Progenitor cell of endocrine pancreas (in vitro differentiated cells): ENCODE measurements at regions not wholly inside any gene's neighbourhood (a gene's known extent, or its start where the extent isn't known, plus 50 kb on each side); places are given as distances from the start of the nearest gene placed in this dataset.
A peak's percentile ranks its signal among the peaks of the same experiment; 100 is the strongest.

ENCODE experiments used
- DNase-seq: peaks from one replicate; pipeline ENCODE4 v3.0.0; 2021; ENCODE audit warnings: low spot score; ENCODE audit not compliant: unreplicated experiment
- H3K27ac Mint-ChIP-seq: 2 replicates; pipeline ENCODE4 v1.8.0; 2021; ENCODE audit warnings: mild to moderate bottlenecking, moderate library complexity, mixed read lengths
- H3K27me3 Mint-ChIP-seq: 2 replicates; pipeline ENCODE4 v1.8.0; 2021; ENCODE audit warnings: mixed read lengths
- H3K36me3 Mint-ChIP-seq: 2 replicates; pipeline ENCODE4 v1.8.0; 2022; ENCODE audit warnings: mixed read lengths; ENCODE audit not compliant: insufficient read depth
- H3K4me1 Mint-ChIP-seq: 2 replicates; pipeline ENCODE4 v1.8.0; 2021; ENCODE audit warnings: low read depth, mixed read lengths
- H3K4me3 Mint-ChIP-seq: 2 replicates; pipeline ENCODE4 v1.8.0; 2021; ENCODE audit warnings: low read depth, mild to moderate bottlenecking, moderate library complexity, mixed read lengths
- H3K9me3 Mint-ChIP-seq: 2 replicates; pipeline ENCODE4 v1.8.0; 2021; ENCODE audit warnings: low read depth, mixed read lengths
- TF ChIP-seq, protein P1 (sequence below): fragments of 200-600 bp; sonication (generic); IDR thresholded peaks from one replicate; pipeline ENCODE4 v1.5.0; 2021; ENCODE audit warnings: antibody characterized with exemption, mild to moderate bottlenecking; ENCODE audit not compliant: unreplicated experiment

DNA sequence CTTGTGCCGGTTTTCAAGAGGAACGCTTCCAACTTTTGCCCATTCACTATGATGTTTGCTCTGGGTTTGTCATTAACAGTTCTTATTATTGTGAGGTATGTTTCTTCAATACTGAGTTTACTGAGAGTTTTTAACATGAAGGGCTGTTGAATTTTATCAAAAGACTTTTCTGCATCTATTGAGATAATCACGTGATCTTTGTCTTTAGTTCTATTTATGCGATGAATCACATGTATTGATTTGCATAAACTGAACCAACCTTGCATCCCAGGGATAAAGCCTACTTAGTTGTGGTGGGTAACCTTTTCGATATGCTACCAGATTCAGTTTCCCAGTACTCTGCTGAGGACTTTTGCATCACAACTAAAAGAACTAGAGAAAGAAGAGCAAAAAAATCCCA, 318.0 kb downstream of the GASK1B start:
- peaks cover 12% of the 10 kb centered on the region for H3K4me1 Mint-ChIP-seq
- H3K4me3 Mint-ChIP-seq = no peak overlapping the region
- H3K9me3 Mint-ChIP-seq = peaks cover 11% of the 10 kb centered on the region
- H3K27ac Mint-ChIP-seq = peak overlapping the region; percentile 8
- no peaks in the 10 kb centered on the region for H3K27me3 Mint-ChIP-seq
- DNase-seq = no peak
- TF ChIP-seq, protein P1, sequence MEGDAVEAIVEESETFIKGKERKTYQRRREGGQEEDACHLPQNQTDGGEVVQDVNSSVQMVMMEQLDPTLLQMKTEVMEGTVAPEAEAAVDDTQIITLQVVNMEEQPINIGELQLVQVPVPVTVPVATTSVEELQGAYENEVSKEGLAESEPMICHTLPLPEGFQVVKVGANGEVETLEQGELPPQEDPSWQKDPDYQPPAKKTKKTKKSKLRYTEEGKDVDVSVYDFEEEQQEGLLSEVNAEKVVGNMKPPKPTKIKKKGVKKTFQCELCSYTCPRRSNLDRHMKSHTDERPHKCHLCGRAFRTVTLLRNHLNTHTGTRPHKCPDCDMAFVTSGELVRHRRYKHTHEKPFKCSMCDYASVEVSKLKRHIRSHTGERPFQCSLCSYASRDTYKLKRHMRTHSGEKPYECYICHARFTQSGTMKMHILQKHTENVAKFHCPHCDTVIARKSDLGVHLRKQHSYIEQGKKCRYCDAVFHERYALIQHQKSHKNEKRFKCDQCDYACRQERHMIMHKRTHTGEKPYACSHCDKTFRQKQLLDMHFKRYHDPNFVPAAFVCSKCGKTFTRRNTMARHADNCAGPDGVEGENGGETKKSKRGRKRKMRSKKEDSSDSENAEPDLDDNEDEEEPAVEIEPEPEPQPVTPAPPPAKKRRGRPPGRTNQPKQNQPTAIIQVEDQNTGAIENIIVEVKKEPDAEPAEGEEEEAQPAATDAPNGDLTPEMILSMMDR = no peak
- peaks cover 2% of the 10 kb centered on the region for H3K36me3 Mint-ChIP-seq

DNA sequence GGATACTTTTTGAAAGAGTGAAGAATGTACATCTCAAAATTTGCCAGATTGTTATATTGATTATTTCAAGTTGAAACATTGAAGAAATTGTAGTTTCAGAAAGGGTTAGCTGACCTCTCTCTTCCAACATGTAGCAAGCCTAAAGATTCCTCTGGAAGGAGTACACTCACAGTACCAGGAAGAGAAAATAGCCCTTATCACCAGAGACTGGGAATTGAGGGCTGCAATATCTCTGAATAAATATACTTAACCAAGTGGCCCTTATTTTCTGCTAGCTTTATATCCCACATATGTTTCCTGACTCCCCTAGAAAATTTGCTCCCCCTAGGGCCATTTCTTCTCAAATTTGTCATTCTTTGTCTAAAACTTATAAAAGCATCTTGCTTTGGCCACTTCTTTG, 332.2 kb downstream of the GASK1B start:
- Mint-ChIP-seq H3K36me3 (no peaks in the 10 kb centered on the region), H3K27me3 (no peaks in the 10 kb centered on the region), H3K9me3 (no peaks in the 10 kb centered on the region), H3K4me1 (peaks cover 7% of the 10 kb centered on the region), H3K27ac (no peak overlapping the region), H3K4me3 (no peak overlapping the region)
- no peak for DNase-seq
- TF ChIP-seq, protein P1 = no peak

DNA sequence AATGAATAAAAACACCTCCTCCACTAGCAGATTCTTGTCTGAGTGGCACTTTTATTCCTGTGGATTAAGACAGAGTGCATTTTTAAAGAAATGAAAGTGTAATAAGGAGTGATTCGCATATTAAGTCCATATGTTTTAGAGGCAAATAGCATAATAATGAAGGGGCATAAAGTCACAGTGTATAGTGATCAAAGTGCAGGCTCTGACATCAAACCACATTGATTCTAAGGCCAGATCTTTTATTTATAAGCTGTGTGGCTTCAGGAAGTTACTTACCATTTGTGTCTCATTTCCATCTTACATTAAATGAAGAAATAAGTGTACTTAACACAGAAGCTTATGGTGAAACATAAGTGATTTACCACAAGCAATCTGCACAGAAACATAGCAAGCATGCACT, 332.8 kb downstream of the GASK1B start:
- TF ChIP-seq, protein P1 = no peak
- Mint-ChIP-seq H3K4me1 (peaks cover 7% of the 10 kb centered on the region), H3K9me3 (no peaks in the 10 kb centered on the region), H3K4me3 (no peak overlapping the region), H3K27me3 (no peaks in the 10 kb centered on the region), H3K36me3 (no peaks in the 10 kb centered on the region), H3K27ac (no peak overlapping the region)
- no peak for DNase-seq

DNA sequence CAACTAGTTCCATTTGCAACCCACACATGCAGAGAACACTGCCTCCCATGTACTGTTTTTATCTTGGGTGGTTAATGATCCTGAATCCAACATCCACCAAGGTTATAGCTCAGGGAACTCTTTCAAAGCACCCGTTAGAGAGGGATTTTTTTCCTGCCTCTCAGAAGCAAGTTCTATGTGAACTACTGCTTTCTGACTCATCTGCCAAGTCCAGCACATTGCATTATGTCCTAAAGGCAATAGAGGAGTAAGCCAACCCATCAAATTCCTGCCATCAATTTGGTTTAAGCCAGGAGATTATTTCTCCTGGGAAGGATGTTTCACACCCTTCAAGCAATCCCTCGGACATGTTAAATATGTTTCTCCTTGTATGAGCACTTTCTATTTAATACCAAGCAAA, 334.5 kb downstream of the GASK1B start:
- H3K27ac Mint-ChIP-seq = no peak overlapping the region
- H3K9me3 Mint-ChIP-seq = peaks cover 3% of the 10 kb centered on the region
- no peak for DNase-seq
- H3K36me3 Mint-ChIP-seq = peaks cover 4% of the 10 kb centered on the region
- TF ChIP-seq, protein P1 = no peak
- H3K27me3 Mint-ChIP-seq = no peaks in the 10 kb centered on the region
- peaks cover 7% of the 10 kb centered on the region for H3K4me1 Mint-ChIP-seq
- H3K4me3 Mint-ChIP-seq = no peak overlapping the region

DNA sequence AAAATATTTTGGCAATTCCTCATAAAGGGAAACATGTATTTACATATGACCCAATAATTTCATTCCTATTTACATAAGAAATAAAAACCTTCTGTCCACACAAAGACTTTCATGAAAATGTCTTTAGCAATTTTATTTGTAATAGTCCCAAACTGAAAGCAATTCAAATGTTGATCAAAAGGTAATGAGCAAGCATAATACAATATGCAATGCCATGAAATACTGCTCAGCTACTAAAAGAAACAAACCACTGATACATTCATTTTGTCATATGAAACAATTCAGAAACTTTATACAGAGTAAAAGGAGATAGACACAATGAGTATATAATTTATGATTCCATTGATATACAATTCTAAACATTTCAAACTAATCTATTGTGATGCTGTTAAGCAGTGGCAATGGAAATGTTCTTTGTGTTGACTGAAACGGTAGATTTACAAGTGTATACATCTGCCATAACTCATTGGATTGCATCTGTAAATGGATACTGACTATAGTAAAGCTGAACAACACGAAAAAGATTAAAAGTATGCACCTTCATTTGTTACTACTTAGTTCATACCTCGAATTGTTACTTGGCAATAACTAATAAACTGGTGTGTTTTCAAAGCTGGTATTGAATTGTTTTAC, 335.6 kb downstream of the GASK1B start:
- H3K27ac Mint-ChIP-seq = no peak overlapping the region
- DNase-seq = no peak
- H3K36me3 Mint-ChIP-seq = peaks cover 4% of the 10 kb centered on the region
- peaks cover 10% of the 10 kb centered on the region for H3K4me1 Mint-ChIP-seq
- H3K9me3 Mint-ChIP-seq = peaks cover 3% of the 10 kb centered on the region
- TF ChIP-seq, protein P1 = no peak
- H3K4me3 Mint-ChIP-seq = no peak overlapping the region
- H3K27me3 Mint-ChIP-seq = no peaks in the 10 kb centered on the region
